KMS-11 (cell line): ENCODE measurements at regions not wholly inside any gene's neighbourhood (a gene's known extent, or its start where the extent isn't known, plus 50 kb on each side); places are given as distances from the start of the nearest gene placed in this dataset.

ENCODE experiments used
- H2AFZ ChIP-seq: fragments of 200-600 bp; sonication (generic); 2 replicates; pipeline ENCODE4 v1.6.1; 2016; ENCODE audit warnings: antibody characterized with exemption, mixed run types, low read depth
- H3K27ac ChIP-seq: fragments of 200-600 bp; sonication (generic); 2 replicates; pipeline ENCODE4 v1.6.1; 2016; ENCODE audit warnings: mild to moderate bottlenecking, mixed run types
- H3K27me3 ChIP-seq: fragments of 200-600 bp; sonication (generic); 2 replicates; pipeline ENCODE4 v1.6.1; 2017; ENCODE audit warnings: mild to moderate bottlenecking, low read depth, mixed run types, moderate library complexity; ENCODE audit not compliant: insufficient read depth
- H3K36me3 ChIP-seq: fragments of 200-600 bp; sonication (generic); 2 replicates; pipeline ENCODE4 v1.6.1; 2017; ENCODE audit warnings: mild to moderate bottlenecking, mixed run types; ENCODE audit not compliant: insufficient read depth
- H3K4me1 ChIP-seq: fragments of 200-600 bp; sonication (generic); 2 replicates; pipeline ENCODE4 v1.6.1; 2016; ENCODE audit warnings: mild to moderate bottlenecking, low read depth, mixed run types; ENCODE audit not compliant: poor library complexity, severe bottlenecking
- H3K4me2 ChIP-seq: fragments of 200-600 bp; sonication (generic); 2 replicates; pipeline ENCODE4 v1.7.0; 2016; ENCODE audit warnings: mild to moderate bottlenecking, mixed run types
- H3K4me3 ChIP-seq: fragments of 200-600 bp; sonication (generic); IDR thresholded peaks from 2 replicates; pipeline ENCODE4 v1.6.1; 2017; ENCODE audit warnings: low read depth, low read length, mixed read lengths; ENCODE audit not compliant: insufficient read depth
- H3K79me2 ChIP-seq: fragments of 200-600 bp; sonication (generic); 2 replicates; pipeline ENCODE4 v1.6.1; 2016; ENCODE audit warnings: low read depth, mixed run types; ENCODE audit not compliant: insufficient read depth
- H3K9ac ChIP-seq: fragments of 200-600 bp; sonication (generic); 2 replicates; pipeline ENCODE4 v1.6.1; 2016; ENCODE audit warnings: mild to moderate bottlenecking, mixed run types
- H4K20me1 ChIP-seq: fragments of 200-600 bp; sonication (generic); 2 replicates; pipeline ENCODE4 v1.6.1; 2016; ENCODE audit warnings: mild to moderate bottlenecking, mixed run types; ENCODE audit not compliant: insufficient read depth
- TF ChIP-seq, protein P1 (sequence below): fragments of 200-600 bp; sonication (generic); conservative IDR thresholded peaks from 2 replicates; pipeline ENCODE4 v1.6.1; 2017; ENCODE audit warnings: low read depth, mild to moderate bottlenecking, antibody characterized with exemption, low read length, moderate library complexity, mixed read lengths

DNA sequence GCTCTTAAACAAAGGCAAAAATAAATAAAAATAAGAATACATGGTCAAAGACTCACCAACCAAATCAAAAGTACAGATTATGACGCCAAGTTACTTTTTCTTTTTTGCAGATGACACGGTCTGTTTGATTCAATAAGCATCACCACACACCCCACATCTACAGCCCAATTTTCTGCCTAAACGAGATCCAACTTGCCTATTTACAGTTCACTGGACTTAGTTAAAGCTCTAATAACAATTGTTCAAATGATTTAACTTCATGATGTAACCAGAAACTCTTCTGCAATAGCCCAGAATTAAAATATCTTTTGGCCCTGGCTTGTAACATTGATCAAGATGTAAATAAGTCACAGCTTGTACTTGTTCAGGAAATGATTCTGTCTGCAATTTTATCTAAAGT lies 590.3 kb upstream of the C9orf72 start:
- TF ChIP-seq, protein P1, sequence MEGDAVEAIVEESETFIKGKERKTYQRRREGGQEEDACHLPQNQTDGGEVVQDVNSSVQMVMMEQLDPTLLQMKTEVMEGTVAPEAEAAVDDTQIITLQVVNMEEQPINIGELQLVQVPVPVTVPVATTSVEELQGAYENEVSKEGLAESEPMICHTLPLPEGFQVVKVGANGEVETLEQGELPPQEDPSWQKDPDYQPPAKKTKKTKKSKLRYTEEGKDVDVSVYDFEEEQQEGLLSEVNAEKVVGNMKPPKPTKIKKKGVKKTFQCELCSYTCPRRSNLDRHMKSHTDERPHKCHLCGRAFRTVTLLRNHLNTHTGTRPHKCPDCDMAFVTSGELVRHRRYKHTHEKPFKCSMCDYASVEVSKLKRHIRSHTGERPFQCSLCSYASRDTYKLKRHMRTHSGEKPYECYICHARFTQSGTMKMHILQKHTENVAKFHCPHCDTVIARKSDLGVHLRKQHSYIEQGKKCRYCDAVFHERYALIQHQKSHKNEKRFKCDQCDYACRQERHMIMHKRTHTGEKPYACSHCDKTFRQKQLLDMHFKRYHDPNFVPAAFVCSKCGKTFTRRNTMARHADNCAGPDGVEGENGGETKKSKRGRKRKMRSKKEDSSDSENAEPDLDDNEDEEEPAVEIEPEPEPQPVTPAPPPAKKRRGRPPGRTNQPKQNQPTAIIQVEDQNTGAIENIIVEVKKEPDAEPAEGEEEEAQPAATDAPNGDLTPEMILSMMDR, result no peak
- Histone ChIP-seq H3K4me3 (no peak overlapping the region), H3K4me1 (no peaks in the 10 kb centered on the region), H3K4me2 (no peak overlapping the region), H4K20me1 (no peaks in the 10 kb centered on the region), H3K79me2 (no peaks in the 10 kb centered on the region), H3K9ac (no peak overlapping the region), H2AFZ (no peak overlapping the region), H3K27ac (no peak overlapping the region), H3K36me3 (no peaks in the 10 kb centered on the region), H3K27me3 (no peaks in the 10 kb centered on the region)

DNA sequence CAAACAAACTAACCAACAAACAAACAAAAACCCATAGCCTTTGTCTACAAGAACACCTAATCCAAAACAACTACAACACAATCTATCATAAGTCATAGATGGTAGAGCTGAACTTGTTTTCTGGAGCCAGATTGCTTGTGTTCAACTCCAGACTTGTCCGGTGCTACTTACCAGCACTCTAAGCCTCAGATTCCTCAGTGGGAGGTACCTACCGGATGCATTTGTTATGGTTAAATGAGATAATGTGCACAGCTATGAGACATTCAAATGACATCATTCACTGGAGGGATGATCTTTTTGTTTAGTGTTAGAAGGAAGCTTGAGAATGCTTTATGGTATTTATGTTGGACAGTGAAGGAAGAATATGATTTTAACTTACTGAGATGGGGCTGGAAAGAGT lies 592.9 kb upstream of the C9orf72 start:
- TF ChIP-seq, protein P1, result no peak
- H3K36me3 ChIP-seq, result no peaks in the 10 kb centered on the region
- no peaks in the 10 kb centered on the region for H3K4me1 ChIP-seq
- no peak overlapping the region for H3K9ac ChIP-seq
- H3K79me2 ChIP-seq, result no peaks in the 10 kb centered on the region
- H3K4me3 ChIP-seq, result no peak overlapping the region
- no peak overlapping the region for H3K4me2 ChIP-seq
- no peak overlapping the region for H3K27ac ChIP-seq
- no peaks in the 10 kb centered on the region for H4K20me1 ChIP-seq
- H3K27me3 ChIP-seq, result no peaks in the 10 kb centered on the region
- no peak overlapping the region for H2AFZ ChIP-seq

DNA sequence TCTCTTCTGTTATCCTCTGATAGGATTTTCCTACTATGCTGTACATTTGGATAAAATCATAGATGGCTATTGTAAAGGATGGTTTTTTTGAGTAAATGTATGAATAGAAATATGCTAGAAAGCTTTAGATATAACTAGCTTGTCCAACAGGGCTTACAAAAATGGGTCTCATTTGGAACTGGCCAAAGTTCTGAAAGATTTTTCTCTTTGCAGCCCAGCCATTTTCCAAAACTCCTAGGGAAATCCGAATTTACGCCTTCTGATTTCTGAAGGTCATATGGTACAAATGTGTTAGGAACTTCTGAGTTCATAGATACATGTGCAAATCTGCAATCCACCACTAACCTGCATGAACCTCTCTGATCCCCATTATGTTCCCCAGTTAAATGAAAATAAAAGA lies 603.9 kb upstream of the C9orf72 start:
- TF ChIP-seq, protein P1, result no peak
- Histone ChIP-seq H3K4me1 (no peaks in the 10 kb centered on the region), H3K9ac (no peak overlapping the region)

DNA sequence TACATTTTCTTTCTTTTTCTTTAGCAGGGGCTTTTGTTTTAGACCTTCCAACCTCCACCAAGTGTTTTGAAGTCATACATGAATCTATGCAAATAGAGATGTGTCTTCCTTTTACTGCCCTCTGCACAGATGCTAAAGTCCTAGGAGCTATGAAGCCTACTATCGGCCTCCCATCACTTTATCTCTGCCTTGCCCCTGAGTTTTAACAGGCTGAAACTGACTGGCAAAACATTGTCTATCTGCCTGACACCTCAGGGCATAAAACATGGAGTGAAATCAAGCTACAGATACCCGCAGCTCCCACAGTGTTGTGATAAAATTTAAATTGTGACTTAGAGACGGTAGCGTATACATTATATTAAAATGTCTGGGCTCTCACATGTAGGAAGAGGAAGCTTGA lies 604.6 kb upstream of the C9orf72 start:
- H3K9ac ChIP-seq, result no peak overlapping the region
- no peak overlapping the region for H3K4me2 ChIP-seq
- H3K27me3 ChIP-seq, result no peaks in the 10 kb centered on the region
- H3K4me1 ChIP-seq, result no peaks in the 10 kb centered on the region
- TF ChIP-seq, protein P1, result no peak
- H4K20me1 ChIP-seq, result no peaks in the 10 kb centered on the region
- H3K79me2 ChIP-seq, result no peaks in the 10 kb centered on the region
- no peak overlapping the region for H3K4me3 ChIP-seq
- H2AFZ ChIP-seq, result no peak overlapping the region
- H3K36me3 ChIP-seq, result no peaks in the 10 kb centered on the region
- H3K27ac ChIP-seq, result no peak overlapping the region

More for the DNA sequence above, 603.9 kb upstream of the C9orf72 start:
- H3K4me2 ChIP-seq, result no peak overlapping the region
- H4K20me1 ChIP-seq, result no peaks in the 10 kb centered on the region
- no peaks in the 10 kb centered on the region for H3K79me2 ChIP-seq
- no peak overlapping the region for H3K27ac ChIP-seq
- H2AFZ ChIP-seq, result no peak overlapping the region
- H3K4me3 ChIP-seq, result no peak overlapping the region
- H3K36me3 ChIP-seq, result no peaks in the 10 kb centered on the region
- no peaks in the 10 kb centered on the region for H3K27me3 ChIP-seq
